ENCODE measurements at regions not wholly inside any gene's neighbourhood (a gene's known extent, or its start where the extent isn't known, plus 50 kb on each side); places are given as distances from the start of the nearest gene placed in this dataset.

- no peak for TF ChIP-seq SNAI2 (CRISPR knock-in tag; IDR thresholded peaks at IDR 0.05)
- peak; percentile 96 for TF ChIP-seq TSHZ2 (CRISPR knock-in tag; IDR thresholded peaks at IDR 0.05)
- TF ChIP-seq, protein P1, sequence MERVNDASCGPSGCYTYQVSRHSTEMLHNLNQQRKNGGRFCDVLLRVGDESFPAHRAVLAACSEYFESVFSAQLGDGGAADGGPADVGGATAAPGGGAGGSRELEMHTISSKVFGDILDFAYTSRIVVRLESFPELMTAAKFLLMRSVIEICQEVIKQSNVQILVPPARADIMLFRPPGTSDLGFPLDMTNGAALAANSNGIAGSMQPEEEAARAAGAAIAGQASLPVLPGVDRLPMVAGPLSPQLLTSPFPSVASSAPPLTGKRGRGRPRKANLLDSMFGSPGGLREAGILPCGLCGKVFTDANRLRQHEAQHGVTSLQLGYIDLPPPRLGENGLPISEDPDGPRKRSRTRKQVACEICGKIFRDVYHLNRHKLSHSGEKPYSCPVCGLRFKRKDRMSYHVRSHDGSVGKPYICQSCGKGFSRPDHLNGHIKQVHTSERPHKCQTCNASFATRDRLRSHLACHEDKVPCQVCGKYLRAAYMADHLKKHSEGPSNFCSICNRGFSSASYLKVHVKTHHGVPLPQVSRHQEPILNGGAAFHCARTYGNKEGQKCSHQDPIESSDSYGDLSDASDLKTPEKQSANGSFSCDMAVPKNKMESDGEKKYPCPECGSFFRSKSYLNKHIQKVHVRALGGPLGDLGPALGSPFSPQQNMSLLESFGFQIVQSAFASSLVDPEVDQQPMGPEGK (CRISPR knock-in tag; IDR thresholded peaks at IDR 0.05; ENCODE audit: borderline replicate concordance): no peak
- TF ChIP-seq POU6F1 (CRISPR knock-in tag; IDR thresholded peaks at IDR 0.05; ENCODE audit: borderline replicate concordance, low read depth): no peak
- TF ChIP-seq ESRRG (CRISPR knock-in tag; IDR thresholded peaks at IDR 0.05): 0 out of 2 replicates have a peak, but pooled peaks have one; percentile 40
- TF ChIP-seq ZNF8 (CRISPR knock-in tag; IDR thresholded peaks at IDR 0.05): peak; percentile 57
- no peak for TF ChIP-seq ZNF565 (CRISPR knock-in tag; conservative IDR thresholded peaks at IDR 0.05; ENCODE audit: low read depth)
- TF ChIP-seq TCF4 (CRISPR knock-in tag; IDR thresholded peaks at IDR 0.05; ENCODE audit: borderline replicate concordance): peak; percentile 98
- TF ChIP-seq, protein P2, sequence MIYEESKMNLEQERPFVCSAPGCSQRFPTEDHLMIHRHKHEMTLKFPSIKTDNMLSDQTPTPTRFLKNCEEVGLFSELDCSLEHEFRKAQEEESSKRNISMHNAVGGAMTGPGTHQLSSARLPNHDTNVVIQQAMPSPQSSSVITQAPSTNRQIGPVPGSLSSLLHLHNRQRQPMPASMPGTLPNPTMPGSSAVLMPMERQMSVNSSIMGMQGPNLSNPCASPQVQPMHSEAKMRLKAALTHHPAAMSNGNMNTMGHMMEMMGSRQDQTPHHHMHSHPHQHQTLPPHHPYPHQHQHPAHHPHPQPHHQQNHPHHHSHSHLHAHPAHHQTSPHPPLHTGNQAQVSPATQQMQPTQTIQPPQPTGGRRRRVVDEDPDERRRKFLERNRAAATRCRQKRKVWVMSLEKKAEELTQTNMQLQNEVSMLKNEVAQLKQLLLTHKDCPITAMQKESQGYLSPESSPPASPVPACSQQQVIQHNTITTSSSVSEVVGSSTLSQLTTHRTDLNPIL (CRISPR knock-in tag; IDR thresholded peaks at IDR 0.05; ENCODE audit: low read depth): no peak
- no peak for TF ChIP-seq GLIS3 (CRISPR knock-in tag; IDR thresholded peaks at IDR 0.05)
- TF ChIP-seq BACH2 (CRISPR knock-in tag; IDR thresholded peaks at IDR 0.05; ENCODE audit: borderline replicate concordance): no peak
- no peak for TF ChIP-seq RARB (CRISPR knock-in tag; IDR thresholded peaks at IDR 0.05)
- no peak for TF ChIP-seq ZFP30 (CRISPR knock-in tag; IDR thresholded peaks at IDR 0.05)
- TF ChIP-seq ZC3H10 (CRISPR knock-in tag; IDR thresholded peaks at IDR 0.05): no peak
- no peak for TF ChIP-seq ISL1 (CRISPR knock-in tag; IDR thresholded peaks at IDR 0.05)
- no peak for TF ChIP-seq ZFP3 (CRISPR knock-in tag; IDR thresholded peaks at IDR 0.05)
- peak; percentile 48; the same call in 1 of the 2 replicates for TF ChIP-seq ZNF70 (CRISPR knock-in tag; IDR thresholded peaks at IDR 0.05)
- TF ChIP-seq CSDC2 (CRISPR knock-in tag; IDR thresholded peaks at IDR 0.05): no peak
- TF ChIP-seq PPARA (CRISPR knock-in tag; IDR thresholded peaks at IDR 0.05; ENCODE audit: borderline replicate concordance): peak; percentile 76; the same call in 1 of the 2 replicates
- TF ChIP-seq, protein P3, sequence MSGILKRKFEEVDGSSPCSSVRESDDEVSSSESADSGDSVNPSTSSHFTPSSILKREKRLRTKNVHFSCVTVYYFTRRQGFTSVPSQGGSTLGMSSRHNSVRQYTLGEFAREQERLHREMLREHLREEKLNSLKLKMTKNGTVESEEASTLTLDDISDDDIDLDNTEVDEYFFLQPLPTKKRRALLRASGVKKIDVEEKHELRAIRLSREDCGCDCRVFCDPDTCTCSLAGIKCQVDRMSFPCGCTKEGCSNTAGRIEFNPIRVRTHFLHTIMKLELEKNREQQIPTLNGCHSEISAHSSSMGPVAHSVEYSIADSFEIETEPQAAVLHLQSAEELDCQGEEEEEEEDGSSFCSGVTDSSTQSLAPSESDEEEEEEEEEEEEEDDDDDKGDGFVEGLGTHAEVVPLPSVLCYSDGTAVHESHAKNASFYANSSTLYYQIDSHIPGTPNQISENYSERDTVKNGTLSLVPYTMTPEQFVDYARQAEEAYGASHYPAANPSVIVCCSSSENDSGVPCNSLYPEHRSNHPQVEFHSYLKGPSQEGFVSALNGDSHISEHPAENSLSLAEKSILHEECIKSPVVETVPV (CRISPR knock-in tag; IDR thresholded peaks at IDR 0.05): no peak; the same call in 1 of the 2 replicates
- TF ChIP-seq ARNTL (CRISPR knock-in tag; IDR thresholded peaks at IDR 0.05; ENCODE audit: borderline replicate concordance, low read depth): 0 out of 2 replicates have a peak, but pooled peaks have one; percentile 58
- TF ChIP-seq TOX (CRISPR knock-in tag; IDR thresholded peaks at IDR 0.05; ENCODE audit: borderline replicate concordance): no peak
- TF ChIP-seq OSR1 (CRISPR knock-in tag; IDR thresholded peaks at IDR 0.05): no peak
- ATAC-seq: peak; percentile 67
Observed at GRCh38 chr1:60280256-60280655, 206.7 kb upstream of the C1orf87 start.

- TF ChIP-seq, protein P3 (CRISPR knock-in tag; IDR thresholded peaks at IDR 0.05): no peak
- TF ChIP-seq CSDC2 (CRISPR knock-in tag; IDR thresholded peaks at IDR 0.05) (no peak), RARB (CRISPR knock-in tag; IDR thresholded peaks at IDR 0.05) (no peak), PPARA (CRISPR knock-in tag; IDR thresholded peaks at IDR 0.05; ENCODE audit: borderline replicate concordance) (no peak), TOX (CRISPR knock-in tag; IDR thresholded peaks at IDR 0.05; ENCODE audit: borderline replicate concordance) (no peak), ZC3H10 (CRISPR knock-in tag; IDR thresholded peaks at IDR 0.05) (no peak), BACH2 (CRISPR knock-in tag; IDR thresholded peaks at IDR 0.05; ENCODE audit: borderline replicate concordance) (no peak), ARNTL (CRISPR knock-in tag; IDR thresholded peaks at IDR 0.05; ENCODE audit: borderline replicate concordance, low read depth) (no peak), ESRRG (CRISPR knock-in tag; IDR thresholded peaks at IDR 0.05) (no peak), ZNF8 (CRISPR knock-in tag; IDR thresholded peaks at IDR 0.05) (no peak), TCF4 (CRISPR knock-in tag; IDR thresholded peaks at IDR 0.05; ENCODE audit: borderline replicate concordance) (no peak), ZNF565 (CRISPR knock-in tag; conservative IDR thresholded peaks at IDR 0.05; ENCODE audit: low read depth) (no peak), ZFP30 (CRISPR knock-in tag; IDR thresholded peaks at IDR 0.05) (no peak)
- TF ChIP-seq, protein P2 (CRISPR knock-in tag; IDR thresholded peaks at IDR 0.05; ENCODE audit: low read depth): no peak
Observed at GRCh38 chr1:60279798-60280197, 206.2 kb upstream of the C1orf87 start.

More at GRCh38 chr1:60279798-60280197, 206.2 kb upstream of the C1orf87 start:
- ATAC-seq: peak; percentile 33
